ENCODE measurements at regions not wholly inside any gene's neighbourhood (a gene's known extent, or its start where the extent isn't known, plus 50 kb on each side); places are given as distances from the start of the nearest gene placed in this dataset.
A peak's percentile ranks its signal among the peaks of the same experiment; 100 is the strongest.

GRCh38 chr17:72262766-72263165 is 141.9 kb downstream of the SOX9 start:
- DNase-seq, result no peak

DNA sequence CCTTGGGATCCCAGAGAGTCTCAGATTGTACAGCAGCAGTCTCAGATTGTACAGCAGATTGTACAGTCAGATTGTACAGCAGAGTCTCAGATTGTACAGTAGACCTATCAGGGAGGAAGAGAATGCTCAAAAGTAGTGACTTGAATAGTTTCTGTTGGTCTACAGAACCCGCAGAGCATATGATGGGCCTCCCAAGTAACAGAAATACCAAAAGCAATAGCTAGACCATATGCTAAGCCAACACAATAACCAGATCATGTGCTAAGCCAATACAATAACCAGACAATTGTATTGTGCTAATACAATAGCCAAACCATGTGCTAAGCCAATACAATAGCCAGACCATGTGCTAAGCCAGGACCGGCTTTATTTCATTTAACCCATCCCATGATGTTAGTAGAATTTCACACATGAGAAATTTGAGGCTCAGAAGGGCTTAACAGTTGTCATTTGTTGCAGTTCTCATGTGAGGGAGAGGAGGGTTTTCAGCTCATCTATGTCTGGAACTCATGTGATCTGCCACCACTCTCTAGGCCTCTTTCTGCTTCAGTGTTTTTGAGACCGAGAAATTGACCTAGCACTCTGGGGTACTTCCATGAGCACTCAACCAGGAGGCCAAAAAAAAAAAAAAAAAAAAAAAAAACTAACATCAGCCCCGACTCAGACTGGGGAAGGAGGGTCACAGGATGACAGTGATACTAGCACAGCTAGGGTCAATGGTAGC is 144.0 kb downstream of the SOX9 start:
- DNase-seq, result no peak

DNA sequence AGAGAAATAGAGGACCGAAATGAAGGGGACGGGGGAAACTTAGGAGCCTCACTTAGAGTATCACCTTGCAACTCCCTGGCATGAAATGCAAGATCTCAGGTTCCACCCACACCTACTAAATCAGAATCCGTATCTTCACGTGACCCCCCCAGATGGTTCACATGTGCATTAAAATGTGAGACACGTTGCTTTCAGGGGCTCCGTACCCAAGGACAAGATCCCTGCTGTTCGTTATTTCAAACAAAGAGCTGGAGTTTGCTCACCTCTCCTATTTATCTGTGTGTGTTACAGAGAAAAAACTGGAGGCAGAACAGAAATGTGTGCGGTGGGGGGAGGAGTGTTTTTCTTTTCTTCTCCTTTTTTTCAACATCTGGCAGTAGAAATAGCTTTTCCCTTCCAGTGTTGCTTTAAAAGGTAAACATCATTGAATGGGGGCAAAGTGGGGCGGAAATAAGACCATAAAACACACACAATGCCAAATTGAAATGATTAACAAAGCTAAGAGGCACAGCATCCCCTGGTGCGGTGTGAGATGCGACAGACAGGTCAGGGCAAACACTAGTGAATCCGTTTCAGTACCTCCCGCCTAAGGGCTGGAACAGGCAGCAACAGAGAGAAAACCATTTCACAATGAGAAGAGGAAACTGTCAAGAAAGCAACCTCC is 145.4 kb downstream of the SOX9 start:
- DNase-seq, result peak; percentile 62

GRCh38 chr17:72267601-72268000 is 146.8 kb downstream of the SOX9 start:
- no peak for DNase-seq

GRCh38 chr17:72268431-72268830 is 147.6 kb downstream of the SOX9 start:
- no peak for DNase-seq

DNA sequence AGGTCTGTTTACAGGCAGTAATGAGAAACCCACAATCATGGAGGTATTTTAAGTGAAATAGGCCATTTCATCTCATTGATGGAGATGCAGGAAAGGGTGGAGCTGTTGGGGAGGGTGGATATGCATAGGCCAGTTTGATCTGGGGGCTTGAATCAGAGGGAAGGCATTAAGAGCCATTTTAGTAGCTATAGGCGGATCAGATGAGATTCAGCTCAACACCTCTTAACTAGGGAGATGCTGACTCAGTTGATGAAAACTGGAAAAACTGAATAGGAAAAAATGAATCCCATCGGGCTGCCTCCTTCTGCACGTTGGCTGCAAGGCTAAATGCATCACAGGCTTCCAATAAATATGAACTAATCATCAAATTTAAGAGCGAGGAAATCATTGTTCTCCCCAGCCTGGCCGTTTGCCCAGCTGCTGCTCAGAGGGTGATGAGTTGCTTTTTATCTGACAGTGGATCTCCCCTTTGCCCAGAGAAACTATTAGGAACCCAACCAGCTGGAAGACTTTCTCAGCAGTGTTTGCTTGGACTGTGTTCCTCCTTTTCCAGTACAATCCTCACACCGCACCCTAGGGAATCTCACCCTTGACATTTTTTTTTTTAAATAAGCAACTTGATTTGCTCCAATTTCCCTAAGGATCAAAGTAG is 149.6 kb downstream of the SOX9 start:
- DNase-seq, result no peak

DNA sequence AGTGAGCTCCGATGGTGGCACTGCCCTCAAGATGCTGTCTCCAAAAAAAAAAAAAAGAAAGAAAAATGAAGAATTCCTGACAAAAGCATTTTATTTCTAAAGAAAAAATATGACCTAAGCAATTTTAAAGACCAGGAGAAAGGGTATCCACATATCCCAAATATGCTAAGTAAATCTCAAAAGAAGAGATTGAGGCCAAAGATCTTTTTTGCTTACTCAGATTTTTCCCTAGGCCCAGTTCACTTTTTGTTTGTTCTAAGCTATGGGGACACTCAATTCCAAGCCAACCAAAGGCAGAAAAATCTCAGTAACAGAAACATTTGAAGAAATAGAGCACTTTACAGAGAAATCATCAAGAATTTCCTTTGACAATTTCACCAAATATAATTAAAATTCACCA is 150.8 kb downstream of the SOX9 start:
- DNase-seq, result no peak

DNA sequence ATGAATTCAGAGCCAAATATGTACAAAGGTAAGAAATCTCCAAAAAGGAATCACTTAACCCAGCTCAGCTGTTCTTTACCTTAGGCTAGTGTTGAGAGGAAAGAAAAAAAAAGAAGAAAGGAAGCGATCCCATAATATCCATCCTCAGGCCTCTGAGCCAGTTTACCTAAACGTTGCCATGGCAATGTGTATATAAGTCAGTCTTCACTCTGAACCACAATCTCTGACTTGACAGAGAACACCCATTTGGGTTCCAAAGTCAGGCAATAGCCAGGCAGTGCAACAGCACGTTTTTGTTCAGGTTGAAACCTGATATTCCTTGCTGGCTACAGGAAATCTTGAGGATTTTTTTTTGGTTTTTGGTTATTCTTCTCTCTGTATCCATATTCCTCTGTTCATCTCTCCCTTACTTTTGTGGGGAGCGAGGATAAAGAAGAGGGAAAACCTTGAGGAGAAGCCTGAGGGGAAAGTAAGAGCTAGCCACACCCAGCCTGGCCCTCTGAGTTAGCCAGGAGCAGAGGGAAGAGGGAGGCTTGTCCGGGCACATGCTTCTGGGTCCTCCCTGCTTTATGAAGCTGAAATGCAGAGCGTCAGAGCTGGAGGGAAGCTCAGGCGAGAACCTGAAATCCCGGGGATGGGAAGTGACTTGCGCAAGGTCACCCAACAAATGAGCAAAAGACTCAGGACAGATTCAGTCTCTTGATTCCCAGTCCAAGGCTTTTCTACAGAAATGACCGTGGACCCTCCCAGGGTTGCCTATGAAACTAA is 152.7 kb downstream of the SOX9 start:
- DNase-seq, result no peak

- no peak for DNase-seq
Measured at GRCh38 chr17:72274614-72275013, 153.8 kb downstream of the SOX9 start.

GRCh38 chr17:72280881-72281280 is 160.1 kb downstream of the SOX9 start:
- DNase-seq, result no peak

- DNase-seq, result no peak
Measured at GRCh38 chr17:72282439-72283029, 161.7 kb downstream of the SOX9 start.

DNA sequence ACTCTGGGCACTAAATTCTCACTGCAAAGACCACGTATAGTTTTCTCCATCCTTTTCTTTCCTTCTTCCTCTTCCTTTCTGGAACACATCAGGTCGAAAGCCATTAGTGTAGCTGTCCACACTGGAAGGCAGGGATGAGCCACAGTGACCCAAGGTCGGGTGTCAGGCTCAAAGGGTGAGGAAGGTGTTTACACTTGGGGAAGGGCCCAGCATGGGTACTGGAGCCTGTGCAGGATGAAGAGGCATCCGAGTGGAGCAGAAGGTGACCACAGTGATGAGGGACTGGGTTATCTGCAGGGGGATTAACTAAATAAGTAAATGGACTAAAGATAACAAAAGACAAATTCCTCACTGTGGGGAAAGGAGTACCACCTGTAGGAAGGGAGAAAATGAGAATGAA is 164.0 kb downstream of the SOX9 start:
- DNase-seq, result no peak

- no peak for DNase-seq
Measured at GRCh38 chr17:72287586-72287985, 166.8 kb downstream of the SOX9 start.

- no peak for DNase-seq
Measured at GRCh38 chr17:72294487-72294893, 173.7 kb downstream of the SOX9 start.

DNA sequence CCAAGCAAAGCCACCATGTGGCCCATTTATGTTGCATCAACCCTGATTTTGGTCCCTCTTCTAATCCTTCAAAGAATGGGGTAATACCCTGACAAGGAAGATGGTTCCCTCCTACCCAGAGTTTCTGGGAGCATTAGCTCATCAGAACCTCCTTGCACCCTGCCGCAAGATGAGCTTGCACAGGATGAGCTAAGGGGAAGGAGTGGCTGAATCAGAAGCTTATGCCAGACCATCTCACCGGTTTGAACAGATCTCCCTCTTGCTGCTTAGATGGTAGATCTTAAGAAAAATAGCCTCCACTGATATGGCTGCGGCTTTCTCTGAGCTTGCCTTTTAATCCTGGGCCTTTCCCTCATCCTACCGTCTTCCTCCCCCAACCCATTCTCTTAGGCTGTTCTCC is 175.1 kb downstream of the SOX9 start:
- DNase-seq, result no peak

DNA sequence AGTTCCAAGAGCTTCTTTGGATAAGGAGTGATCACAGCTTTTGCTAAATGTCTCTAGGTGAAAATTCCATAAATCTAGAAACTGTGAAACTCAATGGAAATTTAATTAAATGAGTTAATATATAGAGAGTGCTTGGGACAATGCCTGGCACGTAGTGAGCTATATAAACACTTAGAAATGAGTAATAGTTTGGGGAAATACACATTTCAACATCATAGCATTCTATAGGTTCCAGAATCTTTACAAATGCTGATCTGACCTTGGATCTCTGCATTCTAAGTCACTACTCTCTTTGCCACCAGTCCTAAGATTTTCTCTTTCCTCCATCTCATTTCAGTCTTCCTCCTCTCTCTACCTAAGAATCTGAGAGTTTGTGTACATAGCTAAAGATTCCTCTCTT is 175.6 kb downstream of the SOX9 start:
- no peak for DNase-seq

- DNase-seq, result no peak
Measured at GRCh38 chr17:72297326-72298115, 176.7 kb downstream of the SOX9 start.

DNA sequence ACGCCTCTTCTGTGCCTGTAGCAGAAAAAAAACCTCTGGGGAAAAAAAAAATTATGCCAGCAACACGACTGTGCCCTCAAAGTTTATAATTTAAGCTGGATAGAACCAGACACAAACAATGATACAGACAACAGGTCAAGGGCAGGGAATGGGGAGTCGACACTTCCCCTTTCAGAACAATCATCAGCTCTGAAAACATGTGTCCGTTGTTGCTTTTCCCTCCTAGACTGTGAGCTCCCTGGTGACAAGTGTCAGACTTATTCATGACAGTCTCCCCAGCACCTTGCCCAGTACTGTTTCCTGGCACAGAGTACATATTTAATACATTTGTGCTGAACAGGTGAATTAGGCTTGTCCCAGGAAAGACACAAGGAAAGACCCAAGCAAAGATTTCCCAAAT is 178.3 kb downstream of the SOX9 start:
- no peak for DNase-seq

GRCh38 chr17:72299592-72299991 is 178.8 kb downstream of the SOX9 start:
- DNase-seq, result no peak

- DNase-seq, result no peak
Measured at GRCh38 chr17:72301887-72302286, 181.1 kb downstream of the SOX9 start.

DNA sequence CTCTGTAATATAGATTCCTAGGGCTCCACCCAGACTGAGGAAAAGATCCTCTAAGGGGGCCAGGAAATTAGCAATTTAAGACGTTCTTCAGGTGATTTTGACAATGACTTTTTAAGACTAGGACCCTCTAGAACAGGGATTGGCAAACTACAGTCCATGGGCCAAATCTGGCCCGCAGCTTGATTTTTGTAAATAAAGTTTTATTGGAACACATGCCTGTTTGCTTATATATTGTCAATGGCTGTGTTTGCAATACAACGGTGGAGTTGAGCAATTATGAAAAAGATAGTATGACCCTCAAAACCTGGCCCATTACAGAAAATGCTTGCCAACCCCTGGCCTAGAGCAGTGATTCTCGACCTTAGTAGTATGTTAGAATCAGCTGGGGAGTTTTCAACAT is 181.9 kb downstream of the SOX9 start:
- no peak for DNase-seq
